CD4-positive, alpha-beta T cell (primary cell): ENCODE measurements at regions not wholly inside any gene's neighbourhood (a gene's known extent, or its start where the extent isn't known, plus 50 kb on each side); places are given as distances from the start of the nearest gene placed in this dataset.
A peak's percentile ranks its signal among the peaks of the same experiment; 100 is the strongest.

Source experiments
- ATAC-seq: fragments of 200-7000 bp; cut with Tn5 transposase; one replicate; pipeline ENCODE4 v1.10.0; 2022; ENCODE audit warnings: mild to moderate bottlenecking; ENCODE audit not compliant: poor library complexity
- CTCF ChIA-PET: fragments of 350-600 bp; sonication (Branson Sonifier 250); formaldehyde crosslinking; loops from one replicate; lab custom pipeline; 2021; ENCODE audit warnings: antibody characterized with exemption, inconsistent platforms; lab: Charles Lee
- POLR2A ChIA-PET: fragments of 350-600 bp; sonication (Branson Sonifier 250); formaldehyde crosslinking; loops from one replicate; lab custom pipeline; 2021; ENCODE audit warnings: antibody characterized with exemption, inconsistent platforms; lab: Charles Lee
- DNase-seq, 14 experiments: peaks; one replicate each; pipeline ENCODE4 v3.0.0-alpha.2; 2013 to 2020; ENCODE audit warnings: mixed read lengths in 2 of 14
- H3K27ac ChIP-seq, 2 donors: one replicate each; pipeline versions ENCODE4 v1.5.1 to v1.7.0; 2013; ENCODE audit warnings: low read length in 2 of 2, low read depth in 1 of 2, mild to moderate bottlenecking in 1 of 2
- H3K27me3 ChIP-seq, 2 experiments: 1 replicate in 1 of 2; 2 replicates in 1 of 2; pipeline versions ENCODE4 v1.6.1 to v1.7.0; 2013; ENCODE audit warnings: low read length in 2 of 2, control low read depth in 1 of 2, mild to moderate bottlenecking in 1 of 2, moderate library complexity in 1 of 2; ENCODE audit not compliant: insufficient read depth in 2 of 2, control insufficient read depth in 1 of 2
- H3K36me3 ChIP-seq: one replicate; pipeline ENCODE4 v1.6.1; 2013; ENCODE audit warnings: low read length, control low read depth; ENCODE audit not compliant: insufficient read depth
- H3K4me1 ChIP-seq: one replicate; pipeline ENCODE4 v1.6.1; 2013; ENCODE audit warnings: low read length, control low read depth; ENCODE audit not compliant: insufficient read depth
- H3K4me3 ChIP-seq: one replicate; pipeline ENCODE4 v1.5.1; 2013; ENCODE audit warnings: mild to moderate bottlenecking, low read length, moderate library complexity
- H3K9me3 ChIP-seq, 2 experiments: 1 replicate in 1 of 2; 2 replicates in 1 of 2; pipeline versions ENCODE4 v1.6.1 to v1.7.0; 2013; ENCODE audit warnings: low read length in 2 of 2, mild to moderate bottlenecking in 2 of 2, control low read depth in 1 of 2, moderate library complexity in 1 of 2; ENCODE audit not compliant: control insufficient read depth in 1 of 2, insufficient read depth in 1 of 2
- H3K27ac Mint-ChIP-seq: one replicate; pipeline ENCODE4 v1.8.0; 2020; ENCODE audit warnings: mixed read lengths
- H3K27me3 Mint-ChIP-seq: one replicate; pipeline ENCODE4 v1.8.0; 2021; ENCODE audit warnings: mixed read lengths
- H3K36me3 Mint-ChIP-seq: one replicate; pipeline ENCODE4 v1.8.0; 2021; ENCODE audit warnings: low read depth, mixed read lengths
- H3K4me1 Mint-ChIP-seq: one replicate; pipeline ENCODE4 v1.8.0; 2021; ENCODE audit warnings: low read depth, mixed read lengths
- H3K4me3 Mint-ChIP-seq: one replicate; pipeline ENCODE4 v1.8.0; 2020; ENCODE audit warnings: mild to moderate bottlenecking, mixed read lengths
- H3K9me3 Mint-ChIP-seq: one replicate; pipeline ENCODE4 v1.8.0; 2020; ENCODE audit warnings: mixed read lengths
- intact Hi-C, 2 experiments: fragments of 100-400 bp; cut with DNase I in 1 of 2; cut with micrococcal nuclease in 1 of 2; formaldehyde crosslinking; loops; one replicate each; pipeline versions ENCODE4 v1.15.1 to v1.9.0; 2023 to 2025; cut with DNase I, micrococcal nuclease
- TF ChIP-seq, protein P1 (sequence below): fragments of 200-600 bp; IDR thresholded peaks from one replicate; pipeline ENCODE4 v1.8.0; 2022; ENCODE audit warnings: antibody characterized with exemption, mild to moderate bottlenecking

DNA sequence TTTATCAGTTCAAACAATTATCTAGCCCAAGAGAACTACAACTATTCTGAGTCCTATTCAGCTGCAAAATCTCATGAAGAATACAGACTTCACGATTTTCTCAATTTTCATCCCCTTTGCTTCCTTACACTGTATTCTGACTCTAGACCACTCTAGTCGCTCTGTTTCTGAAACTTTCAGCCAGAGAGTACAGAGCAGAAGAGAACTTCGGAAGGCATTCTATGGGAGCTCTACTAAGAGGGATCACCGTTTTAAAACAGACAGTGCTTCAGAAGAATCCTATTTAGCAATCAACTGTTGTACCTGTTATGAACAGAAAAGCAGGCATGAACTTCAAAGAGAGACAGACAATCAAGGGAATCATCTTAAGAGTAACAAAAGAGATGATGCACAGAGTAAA, 419.4 kb downstream of the SHQ1 start:
- no peaks in the 10 kb centered on the region for H3K9me3 Mint-ChIP-seq
- Histone ChIP-seq H3K27me3 (no peaks in the 10 kb centered on the region), H3K27ac (no peak overlapping the region), H3K4me1 (peaks cover 10% of the 10 kb centered on the region), H3K4me3 (no peak overlapping the region), H3K9me3 (no peaks in the 10 kb centered on the region), H3K36me3 (no peaks in the 10 kb centered on the region)
- DNase-seq: no peak
- ATAC-seq: no peak
- TF ChIP-seq, protein P1, sequence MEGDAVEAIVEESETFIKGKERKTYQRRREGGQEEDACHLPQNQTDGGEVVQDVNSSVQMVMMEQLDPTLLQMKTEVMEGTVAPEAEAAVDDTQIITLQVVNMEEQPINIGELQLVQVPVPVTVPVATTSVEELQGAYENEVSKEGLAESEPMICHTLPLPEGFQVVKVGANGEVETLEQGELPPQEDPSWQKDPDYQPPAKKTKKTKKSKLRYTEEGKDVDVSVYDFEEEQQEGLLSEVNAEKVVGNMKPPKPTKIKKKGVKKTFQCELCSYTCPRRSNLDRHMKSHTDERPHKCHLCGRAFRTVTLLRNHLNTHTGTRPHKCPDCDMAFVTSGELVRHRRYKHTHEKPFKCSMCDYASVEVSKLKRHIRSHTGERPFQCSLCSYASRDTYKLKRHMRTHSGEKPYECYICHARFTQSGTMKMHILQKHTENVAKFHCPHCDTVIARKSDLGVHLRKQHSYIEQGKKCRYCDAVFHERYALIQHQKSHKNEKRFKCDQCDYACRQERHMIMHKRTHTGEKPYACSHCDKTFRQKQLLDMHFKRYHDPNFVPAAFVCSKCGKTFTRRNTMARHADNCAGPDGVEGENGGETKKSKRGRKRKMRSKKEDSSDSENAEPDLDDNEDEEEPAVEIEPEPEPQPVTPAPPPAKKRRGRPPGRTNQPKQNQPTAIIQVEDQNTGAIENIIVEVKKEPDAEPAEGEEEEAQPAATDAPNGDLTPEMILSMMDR: no peak
- no peak overlapping the region for H3K27ac Mint-ChIP-seq
- peak overlapping the region; percentile 0 for H3K4me3 Mint-ChIP-seq
- H3K27me3 Mint-ChIP-seq: no peaks in the 10 kb centered on the region
- CTCF ChIA-PET: no interaction called here
- POLR2A ChIA-PET: no interaction called here
- peaks cover 19% of the 10 kb centered on the region for H3K36me3 Mint-ChIP-seq
- intact Hi-C loops: loop anchor here in 1 of 2 experiments (5.0 kb wide), 1 partner anchor 37 kb away; no protein-coding TSS in a partner anchor
- H3K4me1 Mint-ChIP-seq: peaks cover 90% of the 10 kb centered on the region

DNA sequence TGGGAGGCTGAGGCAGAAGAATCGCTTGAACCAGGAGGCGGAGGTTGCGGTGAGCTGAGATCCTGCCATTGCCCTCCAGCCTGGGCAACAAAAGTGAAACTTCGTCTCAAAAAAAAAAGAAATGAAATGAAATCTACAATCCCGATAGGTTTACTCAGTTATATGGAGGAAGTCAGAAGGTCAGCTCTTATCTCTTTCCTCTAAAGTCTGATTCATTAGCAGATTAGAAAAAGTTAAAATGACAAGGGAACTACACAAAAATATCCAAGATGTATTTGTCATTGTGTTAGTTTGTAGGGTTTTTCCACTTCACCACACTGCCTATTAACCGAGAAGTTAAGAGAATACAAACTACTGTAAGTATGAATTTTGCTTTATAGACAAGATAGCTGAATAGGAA, 420.6 kb downstream of the SHQ1 start:
- DNase-seq (peak in 1 of 14 experiments; percentile 31), ATAC-seq (no peak)
- ChIA-PET CTCF (no interaction called here), POLR2A (interaction anchor here (0.7 to 1.0 kb wide), 2 partner anchors 14 to 35 kb away, joined by 3 read pairs; no protein-coding TSS in a partner anchor)
- no peaks in the 10 kb centered on the region for H3K27me3 Mint-ChIP-seq
- Histone ChIP-seq H3K4me1 (peaks cover 10% of the 10 kb centered on the region), H3K9me3 (peaks cover 0 to 11% of the 10 kb centered on the region in 2 experiments), H3K4me3 (no peak overlapping the region), H3K27ac (no peak overlapping the region), H3K36me3 (no peaks in the 10 kb centered on the region), H3K27me3 (no peaks in the 10 kb centered on the region)
- TF ChIP-seq, protein P1: no peak
- H3K27ac Mint-ChIP-seq: peak overlapping the region; percentile 1
- H3K36me3 Mint-ChIP-seq: peaks cover 30% of the 10 kb centered on the region
- intact Hi-C loops: loop anchor here in 1 of 2 experiments (5.0 kb wide), 1 partner anchor 35 kb away; no protein-coding TSS in a partner anchor
- H3K9me3 Mint-ChIP-seq: peaks cover under 1% of the 10 kb centered on the region
- H3K4me3 Mint-ChIP-seq: peak overlapping the region; percentile 36
- H3K4me1 Mint-ChIP-seq: peaks cover 82% of the 10 kb centered on the region

DNA sequence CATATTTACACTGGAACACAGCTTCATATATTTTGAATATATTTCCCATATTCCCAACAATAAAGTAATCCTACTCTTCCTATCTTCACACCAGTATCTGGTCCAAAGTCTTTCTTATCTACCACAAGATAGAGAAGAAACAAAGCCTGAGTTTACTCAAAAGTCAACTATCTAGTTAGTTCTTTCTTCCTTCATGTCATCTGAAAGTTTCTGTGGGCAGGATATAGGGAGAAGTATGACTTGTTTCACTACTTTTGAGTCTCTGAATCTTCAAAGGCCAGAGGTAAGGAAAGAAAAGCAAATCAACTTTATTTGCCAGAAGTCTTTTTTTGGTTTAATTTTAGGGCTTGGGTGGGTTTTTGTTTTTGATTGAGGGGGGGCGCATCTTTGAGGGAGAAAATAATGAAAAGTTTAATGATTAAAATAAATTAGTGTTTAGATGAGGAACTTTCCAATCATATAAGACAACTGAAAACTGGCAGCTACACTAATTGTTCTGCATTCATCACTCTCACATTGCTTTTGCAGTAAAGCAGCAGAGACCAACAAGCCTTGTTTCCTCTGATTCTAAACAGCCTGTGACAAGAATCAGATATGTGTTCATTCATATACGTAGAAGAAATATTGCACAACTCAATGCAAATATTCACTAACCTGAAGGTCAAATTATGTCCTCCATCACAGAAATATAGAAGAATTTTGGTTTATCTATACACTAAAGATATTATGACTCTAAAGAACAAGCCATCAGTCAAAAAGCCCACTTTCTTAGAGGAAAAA, 421.4 kb downstream of the SHQ1 start:
- intact Hi-C loops: loop anchor here in 1 of 2 experiments (5.0 kb wide), 1 partner anchor 35 kb away; no protein-coding TSS in a partner anchor
- no peak overlapping the region for H3K4me3 ChIP-seq
- CTCF ChIA-PET: interaction anchor here (0.5 to 0.6 kb wide), 2 partner anchors 13 to 42 kb away, joined by 3 read pairs; no protein-coding TSS in a partner anchor
- H3K27me3 Mint-ChIP-seq: no peaks in the 10 kb centered on the region
- peak overlapping the region; percentile 36 for H3K4me3 Mint-ChIP-seq
- POLR2A ChIA-PET: interaction anchor here (0.7 to 1.6 kb wide), 2 partner anchors 15 to 35 kb away, joined by 3 to 4 read pairs; no protein-coding TSS in a partner anchor
- TF ChIP-seq, protein P1: no peak
- no peak overlapping the region for H3K27ac ChIP-seq
- peaks cover 7% of the 10 kb centered on the region for H3K9me3 Mint-ChIP-seq
- peaks cover 82% of the 10 kb centered on the region for H3K4me1 Mint-ChIP-seq
- H3K27me3 ChIP-seq: no peaks in the 10 kb centered on the region
- peak overlapping the region; percentile 1 for H3K27ac Mint-ChIP-seq
- ATAC-seq (no peak), DNase-seq (no peak)
- peaks cover 5 to 11% of the 10 kb centered on the region in 2 experiments for H3K9me3 ChIP-seq
- H3K4me1 ChIP-seq: peaks cover 10% of the 10 kb centered on the region
- H3K36me3 ChIP-seq: no peaks in the 10 kb centered on the region
- peaks cover 36% of the 10 kb centered on the region for H3K36me3 Mint-ChIP-seq
